GDM1 (cell line): ENCODE measurements at regions not wholly inside any gene's neighbourhood (a gene's known extent, or its start where the extent isn't known, plus 50 kb on each side); places are given as distances from the start of the nearest gene placed in this dataset.

Experiments
- DNase-seq: peaks from one replicate; lab custom pipeline; 2025; lab: John Stamatoyannopoulos, UW

DNA sequence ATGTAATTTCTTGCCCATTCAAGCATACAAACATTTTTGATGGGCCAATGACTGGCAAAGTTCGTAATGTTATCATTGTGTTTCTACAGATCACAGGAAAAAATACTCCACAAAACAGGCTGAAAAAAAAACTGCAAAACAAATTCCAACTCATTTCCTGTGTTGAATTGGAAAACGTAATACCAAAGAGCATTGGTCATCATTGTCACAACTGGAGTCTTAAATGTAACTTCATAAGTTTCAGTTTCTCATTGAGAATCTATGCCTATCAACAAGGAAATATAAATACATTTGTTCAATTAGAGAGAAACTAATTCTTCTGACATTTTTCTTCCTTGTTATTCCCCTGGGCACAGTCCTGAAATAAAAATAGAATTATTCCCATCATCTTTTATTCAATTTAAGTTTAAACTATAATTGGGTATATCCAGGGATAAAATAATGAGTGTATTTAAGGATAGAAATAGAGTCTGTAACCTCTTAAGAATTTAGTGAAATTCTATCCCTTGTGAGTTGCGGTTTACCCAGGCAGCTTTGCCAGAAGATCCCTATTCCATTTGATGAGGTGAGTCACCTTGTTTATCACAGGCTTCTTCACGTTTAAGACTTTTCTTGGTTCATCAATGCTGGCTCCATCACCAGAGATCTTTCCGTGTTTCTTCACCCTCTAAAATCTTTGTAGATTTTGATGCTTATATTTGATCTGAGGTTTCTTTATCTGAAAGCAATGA is 112.7 kb upstream of the ITGA1 start:
- DNase-seq, result no peak

DNA sequence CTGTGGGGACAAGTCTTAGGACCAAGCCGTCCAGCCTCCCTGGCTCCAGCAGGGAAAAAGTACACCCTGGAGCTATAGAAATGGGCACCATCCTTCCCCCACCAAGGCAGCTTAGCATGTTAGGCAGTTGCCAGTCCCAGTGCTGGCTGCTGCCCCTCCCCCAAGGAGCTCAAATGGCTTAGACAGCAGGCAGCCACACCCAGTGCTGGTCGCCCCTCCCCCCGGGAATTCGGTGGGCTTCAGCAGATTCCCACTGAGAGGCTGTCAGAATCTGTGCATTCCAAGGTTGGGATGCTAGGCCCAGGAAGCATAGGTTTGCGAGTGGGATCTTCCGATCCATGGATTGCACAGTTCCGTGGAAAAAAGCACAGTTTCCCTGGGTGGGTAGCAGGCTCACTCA is 105.2 kb upstream of the ITGA1 start:
- DNase-seq, result no peak

DNA sequence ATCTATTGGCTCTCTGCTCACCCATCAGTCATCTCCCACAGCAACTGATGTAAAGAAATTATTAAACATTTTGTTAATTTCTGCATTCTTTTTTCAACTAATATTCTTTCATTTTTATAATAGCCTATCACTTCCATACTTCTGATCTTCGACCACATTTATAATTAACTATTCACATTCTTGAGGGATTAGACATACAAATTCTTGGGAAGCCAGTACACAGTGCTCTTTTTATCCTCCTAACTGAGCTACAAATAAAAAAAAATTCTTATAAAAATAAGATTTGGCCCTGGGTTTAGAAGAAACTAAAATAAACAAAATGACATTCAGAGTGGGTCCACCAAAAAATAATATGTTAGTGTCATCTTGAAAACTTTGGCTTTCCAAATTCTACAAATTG is 103.7 kb upstream of the ITGA1 start:
- no peak for DNase-seq

DNA sequence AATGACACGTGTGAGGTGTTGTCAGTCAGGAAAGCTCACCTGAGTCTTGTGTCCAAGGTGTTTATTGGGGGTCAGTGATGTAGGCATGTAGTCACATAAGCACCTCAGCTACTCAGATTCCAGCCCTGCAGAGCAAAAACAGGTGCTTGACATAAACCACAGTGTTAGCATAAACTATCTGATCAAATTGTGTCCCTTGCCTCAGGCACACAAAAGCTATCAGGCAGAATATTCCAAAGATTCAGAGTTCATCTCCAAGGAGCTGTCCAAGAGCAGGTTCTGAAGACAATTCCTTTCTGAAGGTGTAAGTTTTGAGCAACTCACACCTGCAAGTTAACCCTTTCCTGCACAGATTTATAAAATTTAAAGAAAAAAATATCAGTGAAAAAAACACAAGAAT is 102.2 kb upstream of the ITGA1 start:
- DNase-seq, result no peak

DNA sequence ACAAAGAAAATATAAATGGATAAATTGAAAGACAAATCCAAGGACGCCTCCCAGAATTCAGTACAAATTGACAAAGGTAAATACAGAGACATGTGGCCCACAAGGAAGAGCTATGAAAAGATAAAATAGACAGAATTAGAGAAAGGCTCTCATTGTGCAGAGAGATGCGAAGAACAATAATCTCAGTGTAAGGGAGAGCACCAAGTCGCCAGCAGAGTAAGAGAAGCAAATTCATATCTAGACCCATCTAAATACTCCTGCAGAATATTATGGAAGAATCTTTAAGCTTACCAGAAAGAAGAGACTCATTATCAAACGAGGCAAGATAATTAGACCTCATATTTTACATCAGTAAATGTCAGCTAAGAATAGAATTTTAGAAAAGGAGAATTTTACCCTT is 101.7 kb upstream of the ITGA1 start:
- DNase-seq, result no peak

DNA sequence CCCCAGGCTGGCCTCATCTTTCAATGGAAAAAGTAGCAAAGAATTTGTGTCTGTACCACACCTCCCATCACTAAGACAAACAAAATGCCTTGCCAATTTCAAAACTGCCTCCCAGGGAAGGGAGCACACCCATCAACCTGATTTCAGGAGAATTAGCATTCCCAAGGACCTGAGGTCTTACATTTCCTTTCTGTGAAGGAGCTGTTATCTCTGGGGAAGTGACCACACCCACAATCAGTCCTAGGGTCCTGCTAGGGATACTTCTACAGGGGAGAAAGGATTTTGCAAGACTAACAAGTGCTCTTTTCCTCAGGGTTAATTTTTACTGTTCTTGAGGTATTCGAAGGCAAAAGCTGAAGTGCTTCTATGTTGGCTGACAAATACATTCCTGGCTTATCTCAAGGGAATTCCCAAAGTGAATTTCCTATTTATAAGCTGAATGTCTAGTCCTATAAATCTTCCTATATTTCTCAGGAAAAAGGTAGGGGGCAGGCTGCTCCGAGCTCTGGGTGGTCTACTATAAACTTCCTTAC is 97.4 kb upstream of the ITGA1 start:
- DNase-seq, result no peak

DNA sequence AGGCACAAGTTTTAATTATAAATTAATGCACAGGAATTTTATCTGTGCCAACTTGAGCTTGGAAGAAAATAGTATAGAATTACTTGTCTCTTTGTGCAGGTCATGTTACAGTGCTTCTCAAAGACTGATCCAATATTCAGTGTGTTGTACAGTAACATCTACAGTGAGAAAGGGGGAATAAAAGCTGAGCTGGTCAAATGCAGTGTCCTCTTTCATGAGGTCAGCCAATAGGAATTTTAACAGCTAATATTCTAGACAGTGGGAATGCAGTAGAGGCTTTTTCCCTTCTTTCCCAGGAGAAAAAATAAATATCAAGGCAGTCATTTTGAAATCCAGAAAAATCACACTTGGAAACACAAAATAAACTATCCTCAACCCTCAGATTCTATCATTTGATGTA is 95.7 kb upstream of the ITGA1 start:
- no peak for DNase-seq

DNA sequence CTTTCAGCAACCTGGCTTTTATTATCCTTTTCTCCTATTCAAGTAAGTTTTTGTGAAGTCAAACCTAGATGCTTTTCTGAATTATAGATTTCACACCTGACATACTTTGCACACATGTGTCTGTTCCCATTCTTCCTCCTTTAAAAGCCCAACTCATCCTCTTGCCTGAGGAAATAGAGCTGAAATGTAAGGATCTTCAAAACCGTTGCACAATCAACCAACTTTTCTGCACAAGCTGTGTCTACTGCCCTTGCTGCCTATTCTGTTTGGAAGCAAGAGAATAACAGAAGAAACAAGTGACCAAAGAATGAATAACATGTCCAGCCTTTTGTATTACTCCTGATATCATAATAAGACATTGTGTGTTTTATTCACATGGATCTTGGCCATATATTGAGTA is 95.1 kb upstream of the ITGA1 start:
- no peak for DNase-seq

DNA sequence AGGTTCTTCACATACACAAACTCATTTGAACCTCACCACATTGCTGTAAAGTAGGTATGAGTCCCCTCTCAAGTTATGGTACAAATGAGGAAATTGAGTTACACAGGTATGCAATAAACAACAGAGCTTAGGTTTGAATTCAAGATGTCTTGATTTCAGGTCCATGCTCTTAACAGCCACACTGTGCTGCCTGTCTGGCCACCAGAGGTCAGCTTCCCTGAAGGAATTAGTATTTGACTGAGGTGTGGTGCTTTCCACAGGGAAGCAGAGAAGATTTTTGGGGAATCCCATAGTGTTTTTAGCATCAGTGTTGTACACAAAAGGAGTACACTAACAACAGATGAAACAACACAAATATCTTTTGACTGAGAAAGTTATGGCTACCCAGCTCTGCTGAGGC is 94.4 kb upstream of the ITGA1 start:
- no peak for DNase-seq

DNA sequence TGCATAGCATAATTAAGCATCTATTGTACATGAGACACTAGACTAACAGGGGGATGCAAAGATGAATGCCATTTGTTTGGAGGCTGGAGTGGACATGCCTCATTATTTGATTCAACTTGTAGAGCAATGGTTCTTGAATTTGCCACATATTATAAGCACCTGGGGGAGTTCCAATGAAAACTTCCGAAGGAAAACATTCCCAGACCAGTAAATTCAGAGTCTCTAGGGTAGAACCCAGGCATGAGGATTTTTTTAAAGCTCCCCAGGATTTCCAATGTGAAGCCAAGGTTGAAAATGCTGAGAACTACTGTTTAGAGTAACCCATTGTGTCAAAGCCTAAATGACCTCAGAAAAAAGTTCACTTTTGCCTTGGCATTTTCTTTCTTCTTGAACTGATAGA is 93.9 kb upstream of the ITGA1 start:
- no peak for DNase-seq

DNA sequence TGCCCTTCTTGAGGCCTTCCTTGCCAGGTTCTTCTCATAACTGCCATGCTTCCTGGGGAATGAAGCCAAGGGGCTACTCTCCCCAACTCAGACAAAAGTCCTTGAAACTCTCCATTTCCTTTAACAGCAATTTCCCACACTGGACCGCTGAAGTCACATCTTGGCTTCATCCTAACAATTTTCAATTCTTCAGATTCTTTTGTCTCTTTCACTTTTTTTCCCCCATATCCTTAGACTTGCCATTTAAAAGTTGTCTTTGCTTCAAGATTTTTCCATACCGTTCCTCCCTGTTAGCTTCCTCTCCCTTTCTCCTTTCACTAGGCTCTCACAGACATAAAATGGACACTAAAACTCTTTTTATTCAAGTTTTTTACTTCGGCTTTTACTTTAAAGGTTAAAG is 93.1 kb upstream of the ITGA1 start:
- DNase-seq, result no peak

DNA sequence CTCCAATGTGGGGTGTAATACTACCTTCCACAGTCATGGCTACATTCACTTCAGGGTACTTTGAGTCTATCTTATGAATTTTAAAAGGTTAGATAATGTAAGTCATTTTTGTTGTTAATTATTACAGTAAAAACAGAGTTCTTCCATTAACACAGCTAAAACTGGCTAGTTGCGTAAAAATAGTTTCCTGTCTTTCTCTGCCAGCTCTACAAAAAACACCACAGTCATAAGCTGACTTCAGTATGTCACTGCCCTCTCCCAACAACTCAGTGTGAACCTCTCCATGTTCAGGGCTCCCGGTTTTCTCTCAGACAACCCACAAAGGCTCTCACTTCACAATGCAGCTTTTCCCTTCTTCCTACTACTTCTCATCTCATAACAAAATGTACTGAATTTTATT is 84.8 kb upstream of the ITGA1 start:
- no peak for DNase-seq

DNA sequence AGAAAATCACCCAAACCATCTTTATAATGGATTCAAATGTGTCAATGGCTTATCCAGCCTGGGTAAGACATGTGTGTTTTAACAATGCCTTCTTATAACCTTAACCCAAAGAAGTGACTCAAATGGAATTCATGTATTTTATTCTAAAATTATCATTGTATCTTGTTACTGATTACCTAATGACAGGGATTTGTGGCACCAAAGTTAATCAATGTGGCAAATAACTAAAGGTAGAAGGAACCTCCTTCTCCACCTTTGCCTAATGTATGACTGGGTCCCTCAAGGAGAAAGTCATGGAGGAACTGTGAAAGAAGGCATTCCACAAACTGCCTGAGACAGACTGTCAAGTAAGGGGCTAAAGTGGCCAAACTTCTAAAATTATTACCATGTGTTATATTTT is 84.4 kb upstream of the ITGA1 start:
- no peak for DNase-seq

DNA sequence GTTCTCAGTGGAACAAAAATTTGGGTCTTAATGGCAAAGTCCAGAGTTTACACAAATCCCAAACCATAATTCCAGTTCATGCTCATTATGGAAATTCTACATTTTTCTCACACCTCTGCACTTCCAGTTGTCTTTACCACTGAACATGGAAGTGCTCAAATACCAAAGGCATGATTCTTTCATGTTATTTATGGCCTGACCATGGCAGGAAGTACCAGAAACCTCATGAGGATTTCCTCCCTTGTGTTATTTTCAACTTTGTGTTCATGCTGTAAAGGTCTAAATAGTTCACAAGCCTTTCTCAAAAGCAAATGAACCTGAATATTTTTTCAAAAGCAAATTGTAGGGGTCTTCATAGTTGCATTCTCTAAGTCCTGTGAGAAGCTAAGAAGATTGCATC is 82.0 kb upstream of the ITGA1 start:
- peak; percentile 29 for DNase-seq

DNA sequence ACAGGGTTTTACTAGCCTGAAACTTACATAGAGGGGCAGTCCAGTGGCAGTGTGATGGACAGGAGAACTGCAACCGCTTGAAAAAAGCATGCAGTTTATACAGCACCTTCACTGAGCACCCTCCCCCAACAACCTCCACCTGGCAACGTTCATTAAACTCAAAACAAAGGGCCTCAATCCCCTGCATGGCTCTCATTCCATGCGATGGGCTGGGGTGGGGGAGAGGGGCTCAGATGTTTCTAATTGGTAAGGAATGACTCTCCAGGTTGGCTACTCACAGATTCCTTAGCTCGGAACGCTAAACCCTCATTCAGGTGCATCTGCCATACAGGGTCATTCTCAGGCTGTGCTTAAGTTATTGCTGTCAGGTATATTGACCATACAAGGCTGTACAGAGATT is 80.9 kb upstream of the ITGA1 start:
- no peak for DNase-seq

DNA sequence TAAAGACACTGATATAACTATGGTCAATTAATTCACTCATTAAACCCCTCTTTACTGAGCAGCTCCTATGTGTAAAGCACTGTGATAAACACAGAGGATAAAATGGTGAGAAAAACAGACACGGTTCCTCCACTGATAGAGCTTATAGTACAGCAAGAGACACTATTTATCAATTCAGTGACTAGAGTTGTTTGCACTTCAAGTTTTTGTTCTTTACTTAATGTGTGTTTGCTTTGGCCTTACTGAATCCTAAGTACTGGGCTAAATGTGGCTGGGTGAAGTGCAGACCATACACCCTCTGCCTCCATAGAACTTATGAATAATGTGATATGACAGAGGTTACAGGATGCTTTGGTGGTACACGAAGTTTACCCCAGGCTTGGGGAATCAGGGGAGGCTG is 80.1 kb upstream of the ITGA1 start:
- no peak for DNase-seq

DNA sequence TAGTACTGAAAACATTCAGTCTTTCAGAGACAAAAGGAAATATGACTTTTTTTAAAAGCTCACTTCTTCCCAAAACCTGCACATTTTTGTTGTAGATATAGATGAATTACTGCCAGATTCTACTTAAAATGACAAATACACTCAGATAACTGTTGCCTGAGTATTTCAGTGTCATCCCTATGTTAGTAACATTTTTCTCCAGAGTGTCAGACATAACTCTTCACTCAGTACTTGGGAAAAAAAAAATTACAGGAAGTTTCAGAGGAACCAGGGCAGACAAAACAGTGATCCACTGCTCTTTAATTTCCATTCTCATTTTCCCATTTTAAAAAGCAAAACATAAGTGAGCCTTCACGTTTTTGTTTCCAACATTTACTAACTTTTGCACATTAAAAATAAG is 79.3 kb upstream of the ITGA1 start:
- no peak for DNase-seq

DNA sequence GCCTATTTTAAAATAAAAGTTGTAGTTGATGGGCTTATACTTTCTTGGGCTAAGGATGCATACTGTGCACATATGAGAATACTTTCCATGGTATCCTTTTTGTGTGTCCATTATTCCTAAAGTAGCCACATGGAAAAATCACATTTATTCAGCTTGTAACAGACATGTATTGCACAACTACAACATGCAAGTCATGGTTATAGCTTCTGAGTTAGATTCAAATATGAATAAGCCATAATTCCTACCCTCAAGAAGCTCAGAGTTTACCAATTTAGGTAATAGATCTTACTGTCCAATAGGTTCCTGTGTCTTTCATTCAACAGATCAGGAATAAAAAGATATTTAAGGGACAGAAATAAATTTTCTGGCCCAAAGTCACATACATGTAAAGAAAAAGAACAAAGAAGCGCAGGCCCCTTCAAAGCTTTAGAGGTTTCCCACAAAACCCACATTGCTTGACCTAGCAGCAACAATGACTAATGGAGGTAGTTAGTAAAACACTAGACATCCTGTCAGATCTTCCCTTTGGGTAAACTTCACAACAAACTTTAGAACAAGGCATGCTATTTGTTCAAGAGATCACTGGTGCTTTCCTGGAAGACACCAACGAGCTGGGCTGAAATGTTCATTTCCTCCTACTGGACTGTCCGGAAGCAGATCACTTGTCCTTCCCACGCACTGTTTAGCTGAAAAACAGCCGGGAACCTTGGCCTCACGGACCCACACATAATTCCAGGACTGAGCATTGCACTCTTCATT is 78.4 kb upstream of the ITGA1 start:
- peak; percentile 3 for DNase-seq

DNA sequence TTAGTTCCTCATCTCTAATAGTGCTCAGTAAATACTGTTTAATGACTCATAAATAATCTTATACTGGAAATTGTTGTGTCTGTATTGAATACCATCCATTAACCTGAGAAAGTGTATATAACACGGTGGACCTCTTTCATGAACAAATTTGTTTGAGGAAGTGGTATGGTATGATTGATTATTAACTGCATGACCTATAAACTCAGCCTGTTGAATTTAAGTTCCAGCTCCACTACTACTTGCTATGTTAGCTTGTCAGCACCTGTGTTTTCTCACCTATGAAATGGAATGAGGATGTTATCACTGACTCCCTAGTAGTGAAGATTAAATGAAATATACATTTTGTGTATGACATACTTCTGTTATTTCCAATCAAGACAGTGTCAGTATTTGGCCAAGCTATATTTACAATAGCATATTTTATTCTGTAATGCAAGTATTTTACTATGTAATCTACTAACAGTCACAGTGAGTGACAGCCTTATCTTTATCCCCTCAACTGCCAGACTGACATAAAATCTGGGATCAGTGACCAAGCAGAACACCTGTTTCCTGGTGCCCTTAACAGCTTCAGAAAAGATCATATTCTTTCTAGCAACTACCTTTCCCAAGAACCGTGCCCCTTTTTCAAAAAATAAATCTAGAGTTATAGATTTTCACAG is 77.3 kb upstream of the ITGA1 start:
- DNase-seq, result no peak

DNA sequence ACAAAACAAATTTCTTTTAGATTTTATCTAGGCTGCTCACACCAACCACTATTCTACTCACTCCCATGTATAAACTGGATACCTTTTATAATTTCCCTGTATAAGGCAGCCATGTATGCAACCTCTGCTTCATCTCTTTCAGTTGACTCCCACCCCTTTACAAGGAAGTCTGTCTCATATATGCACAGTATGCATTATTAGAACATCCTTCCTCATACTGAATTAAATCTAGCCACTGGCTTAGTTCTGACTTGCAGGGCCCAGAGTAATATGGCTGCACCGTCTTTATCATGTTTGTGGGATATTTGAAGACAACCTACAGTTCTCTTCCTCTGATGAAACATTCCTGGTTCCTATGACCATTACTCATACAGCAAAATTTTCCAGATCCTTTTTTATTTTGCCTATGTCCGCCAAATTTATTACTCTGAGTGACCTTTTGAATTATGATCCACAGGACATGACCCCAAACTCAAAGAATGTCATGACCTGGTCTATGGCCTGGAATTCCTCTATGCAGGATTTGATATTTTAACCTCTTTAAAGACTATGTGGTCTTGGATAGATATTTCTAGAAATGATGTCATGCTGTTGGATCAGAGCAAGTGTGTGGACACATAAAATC is 76.6 kb upstream of the ITGA1 start:
- no peak for DNase-seq

DNA sequence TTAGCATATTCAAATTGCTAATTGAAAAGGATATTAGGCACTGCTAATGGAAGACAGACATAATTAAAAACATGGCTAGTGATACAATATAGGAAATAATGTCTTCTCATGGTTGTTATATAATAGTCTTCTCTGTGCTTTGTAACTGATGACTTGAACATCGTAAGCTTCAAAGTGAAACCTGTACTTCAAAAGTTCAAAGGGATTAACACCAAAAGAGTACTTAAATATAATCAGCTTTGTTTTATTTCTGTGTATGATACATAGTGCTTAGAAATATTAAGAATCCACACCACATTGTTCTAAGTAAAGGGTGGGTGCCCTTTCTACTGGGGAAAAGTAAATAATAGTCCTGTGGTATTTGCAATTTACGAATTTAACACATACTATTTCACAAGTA is 75.4 kb upstream of the ITGA1 start:
- no peak for DNase-seq

DNA sequence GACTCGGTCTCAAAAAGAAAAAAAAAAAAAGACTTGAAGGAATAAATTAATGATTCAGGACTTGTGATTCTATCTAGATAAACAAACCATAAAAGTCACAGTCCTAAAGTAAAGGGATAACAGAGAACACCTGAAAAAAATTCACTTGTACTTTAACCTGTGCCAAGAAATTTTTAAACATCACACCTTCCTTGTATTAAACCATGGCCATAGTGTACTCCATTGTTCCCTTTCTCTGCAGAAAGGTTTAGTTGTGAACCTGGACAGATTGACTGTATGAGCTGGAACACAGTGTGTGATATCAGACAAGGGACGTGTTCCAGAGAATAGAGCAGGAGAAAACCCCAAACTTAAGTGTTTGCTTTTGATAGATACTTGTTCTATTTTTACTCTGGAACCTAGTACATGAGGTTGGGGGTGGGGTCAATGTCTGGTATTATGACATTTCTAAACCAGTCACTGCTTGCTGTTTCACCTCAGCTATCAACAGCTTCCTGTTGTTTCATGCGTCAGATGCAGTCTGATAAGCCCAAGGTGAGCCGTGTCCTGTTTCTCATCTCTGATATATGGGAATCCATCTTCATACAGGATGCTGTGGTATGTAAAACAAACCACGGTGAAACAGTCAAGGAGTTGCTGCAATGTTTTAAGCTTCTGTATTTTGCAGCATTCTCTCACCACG is 62.5 kb upstream of the ITGA1 start:
- DNase-seq, result no peak
